DOHH2 (cell line): ENCODE measurements at regions not wholly inside any gene's neighbourhood (a gene's known extent, or its start where the extent isn't known, plus 50 kb on each side); places are given as distances from the start of the nearest gene placed in this dataset.

Experiments
- H3F3A ChIP-seq: fragments of 200-600 bp; sonication (generic), shearing (Covaris generic); 2 replicates; pipeline ENCODE4 v1.6.0; 2016; ENCODE audit warnings: antibody characterized with exemption, mild to moderate bottlenecking; ENCODE audit not compliant: control insufficient read depth, insufficient read depth
- H3K27ac ChIP-seq: fragments of 200-600 bp; sonication (generic); 2 replicates; pipeline ENCODE4 v1.5.1; 2014; ENCODE audit warnings: low read depth, mild to moderate bottlenecking, low read length, moderate library complexity
- H3K27me3 ChIP-seq: fragments of 200-600 bp; sonication (generic); 2 replicates; pipeline ENCODE4 v1.6.1; 2014; ENCODE audit warnings: mild to moderate bottlenecking, low read length, mixed read lengths; ENCODE audit not compliant: control insufficient read depth
- H3K36me3 ChIP-seq: fragments of 200-600 bp; sonication (generic); 2 replicates; pipeline ENCODE4 v1.6.1; 2014; ENCODE audit warnings: mild to moderate bottlenecking, low read length, moderate library complexity, mixed read lengths; ENCODE audit not compliant: control insufficient read depth
- H3K4me1 ChIP-seq: fragments of 200-600 bp; sonication (generic); 2 replicates; pipeline ENCODE4 v1.6.1; 2014; ENCODE audit warnings: mild to moderate bottlenecking, low read length, mixed read lengths; ENCODE audit not compliant: control insufficient read depth
- H3K4me2 ChIP-seq: fragments of 200-600 bp; sonication (generic); 2 replicates; pipeline ENCODE4 v1.6.0; 2014; ENCODE audit warnings: mild to moderate bottlenecking, low read length, moderate library complexity
- H3K4me3 ChIP-seq: fragments of 200-600 bp; sonication (generic); 2 replicates; pipeline ENCODE4 v1.5.1; 2014; ENCODE audit warnings: mild to moderate bottlenecking, low read length, mixed read lengths
- H3K79me2 ChIP-seq: fragments of 200-600 bp; sonication (generic); 2 replicates; pipeline ENCODE4 v1.6.1; 2014; ENCODE audit warnings: mild to moderate bottlenecking, low read length, mixed read lengths; ENCODE audit not compliant: control insufficient read depth
- H3K9me2 ChIP-seq: fragments of 200-600 bp; sonication (generic); replicated peaks from 2 replicates; pipeline ENCODE4 v1.6.1; 2014; ENCODE audit warnings: mild to moderate bottlenecking, low read length, mixed read lengths; ENCODE audit not compliant: control insufficient read depth
- H3K9me3 ChIP-seq: fragments of 200-600 bp; sonication (generic); 2 replicates; pipeline ENCODE4 v1.6.1; 2014; ENCODE audit warnings: antibody characterized with exemption, low read length, mixed read lengths; ENCODE audit not compliant: control insufficient read depth, insufficient read depth
- H4K20me1 ChIP-seq: fragments of 200-600 bp; sonication (generic); 2 replicates; pipeline ENCODE4 v1.6.0; 2014; ENCODE audit warnings: low read depth, mild to moderate bottlenecking, antibody characterized with exemption, low read length, moderate library complexity; ENCODE audit not compliant: control insufficient read depth, insufficient read depth
- CTCF ChIP-seq: fragments of 200-600 bp; sonication (generic); IDR thresholded peaks from one replicate; pipeline ENCODE4 v1.5.1; 2014; ENCODE audit warnings: antibody characterized with exemption, mild to moderate bottlenecking, low read depth, low read length; ENCODE audit not compliant: poor library complexity, severe bottlenecking
- EZH2phosphoT487 ChIP-seq: fragments of 200-600 bp; sonication (generic); IDR thresholded peaks from 2 replicates; pipeline ENCODE4 v1.6.1; 2017; ENCODE audit warnings: borderline replicate concordance, mild to moderate bottlenecking, antibody characterized with exemption, low read length, moderate library complexity, mixed read lengths

DNA sequence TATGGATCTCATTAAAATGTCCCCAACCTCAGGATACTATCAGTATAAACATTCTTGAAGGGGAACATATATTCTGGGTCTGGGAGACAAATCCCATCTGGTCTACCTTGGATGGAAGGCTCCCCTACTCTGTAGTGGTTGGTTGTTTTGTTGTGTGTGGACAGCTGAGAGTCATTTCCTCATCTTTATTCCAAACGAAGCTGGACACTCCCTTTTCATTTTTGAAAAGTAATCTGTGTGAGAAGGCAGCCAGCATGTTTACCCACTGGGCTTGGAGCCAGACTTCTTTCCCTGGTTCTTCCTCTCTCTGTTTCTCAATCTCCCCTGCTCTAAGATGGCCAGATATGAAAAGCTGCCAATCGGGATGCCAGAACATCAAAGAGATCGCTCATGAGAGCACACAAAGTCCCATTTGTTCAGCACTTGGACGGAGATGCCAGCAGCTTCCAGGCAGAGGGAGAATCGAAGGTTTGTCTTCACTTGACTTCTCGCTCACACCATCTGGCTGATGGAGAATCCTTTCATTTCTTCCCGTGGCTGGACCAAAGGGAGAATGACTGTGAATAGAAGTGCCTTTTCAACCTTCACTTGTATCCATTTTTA, 108.1 kb upstream of the AGR3 start:
- Histone ChIP-seq H3K9me3 (no peaks in the 10 kb centered on the region), H3K27ac (no peak overlapping the region), H3K36me3 (no peaks in the 10 kb centered on the region), H3K4me1 (no peaks in the 10 kb centered on the region), H3K27me3 (no peaks in the 10 kb centered on the region; the same call in 1 of the 2 replicates), H4K20me1 (no peaks in the 10 kb centered on the region), H3K79me2 (no peaks in the 10 kb centered on the region), H3K4me3 (no peak overlapping the region), H3F3A (no peaks in the 10 kb centered on the region), H3K4me2 (no peak overlapping the region), H3K9me2 (no peaks in the 10 kb centered on the region)
- no peak for TF ChIP-seq EZH2phosphoT487
- no peak for TF ChIP-seq CTCF

DNA sequence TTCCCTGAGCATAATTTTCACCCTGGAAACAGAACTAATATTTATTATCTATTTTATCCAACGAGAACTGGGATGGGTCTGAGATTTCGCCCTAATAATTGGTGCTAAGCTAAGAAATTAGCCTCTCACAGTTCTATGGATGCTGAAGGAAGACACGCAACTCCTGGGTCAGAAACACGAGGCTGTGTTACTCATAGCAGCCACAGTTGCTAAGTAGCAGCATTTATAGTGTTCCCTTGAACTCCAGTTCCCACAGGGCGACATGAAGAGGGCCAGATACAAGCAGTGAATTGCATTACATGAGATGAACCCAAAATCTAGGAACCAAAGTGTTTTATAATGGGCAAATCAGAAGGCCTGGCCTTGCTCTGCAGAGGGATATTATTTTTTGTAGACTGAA, 109.8 kb upstream of the AGR3 start:
- no peaks in the 10 kb centered on the region for H4K20me1 ChIP-seq
- no peak overlapping the region for H3K4me3 ChIP-seq
- no peak overlapping the region for H3K27ac ChIP-seq
- H3K9me2 ChIP-seq, result no peaks in the 10 kb centered on the region
- no peaks in the 10 kb centered on the region for H3F3A ChIP-seq
- no peaks in the 10 kb centered on the region for H3K36me3 ChIP-seq
- H3K79me2 ChIP-seq, result no peaks in the 10 kb centered on the region
- H3K4me2 ChIP-seq, result no peak overlapping the region
- H3K27me3 ChIP-seq, result no peaks in the 10 kb centered on the region; the same call in 1 of the 2 replicates
- no peaks in the 10 kb centered on the region for H3K9me3 ChIP-seq
- TF ChIP-seq CTCF (no peak), EZH2phosphoT487 (no peak)
- H3K4me1 ChIP-seq, result no peaks in the 10 kb centered on the region

DNA sequence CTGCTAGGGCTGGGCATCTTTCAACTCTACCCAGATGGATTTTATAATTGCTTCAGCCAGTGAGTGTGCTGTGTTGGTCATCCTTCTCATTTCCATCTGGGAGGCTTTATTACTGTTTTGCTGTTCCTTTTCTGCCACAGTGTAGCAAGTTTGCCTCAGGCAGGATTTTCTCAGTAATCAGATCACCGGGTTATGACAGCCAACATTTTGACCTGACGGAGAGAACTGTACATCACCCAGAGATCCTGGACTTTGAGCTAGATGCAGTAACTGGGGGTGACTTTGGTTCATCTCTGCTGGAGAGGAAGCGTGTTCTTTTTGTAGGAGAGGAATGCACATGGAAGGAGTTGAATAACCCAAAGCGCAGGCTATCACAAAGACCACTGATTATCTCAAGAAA, 111.8 kb upstream of the AGR3 start:
- Histone ChIP-seq H3K4me1 (no peaks in the 10 kb centered on the region), H3F3A (no peaks in the 10 kb centered on the region), H3K79me2 (no peaks in the 10 kb centered on the region), H3K27me3 (no peaks in the 10 kb centered on the region), H3K4me3 (no peak overlapping the region), H3K4me2 (no peak overlapping the region), H3K9me3 (no peaks in the 10 kb centered on the region), H4K20me1 (no peaks in the 10 kb centered on the region), H3K36me3 (no peaks in the 10 kb centered on the region), H3K27ac (no peak overlapping the region), H3K9me2 (no peaks in the 10 kb centered on the region)
- TF ChIP-seq EZH2phosphoT487, result no peak
- no peak for TF ChIP-seq CTCF
